SJCRH30 (cell line): ENCODE measurements at regions not wholly inside any gene's neighbourhood (a gene's known extent, or its start where the extent isn't known, plus 50 kb on each side); places are given as distances from the start of the nearest gene placed in this dataset.
A peak's percentile ranks its signal among the peaks of the same experiment; 100 is the strongest.

Experiments used
- DNase-seq, 2 experiments: peaks; one replicate each; pipeline ENCODE4 v3.0.0-alpha.2; 2015 to 2020
- H3K27ac ChIP-seq: fragments of 250-450 bp; sonication (Bioruptor Pico); 2 replicates; pipeline ENCODE4 v1.5.1; 2020; ENCODE audit warnings: mild to moderate bottlenecking, moderate library complexity
- H3K27me3 ChIP-seq: fragments of 250-450 bp; sonication (Bioruptor Pico); 2 replicates; pipeline ENCODE4 v1.5.1; 2020; ENCODE audit warnings: mild to moderate bottlenecking, moderate library complexity
- H3K36me3 ChIP-seq: fragments of 250-450 bp; sonication (Bioruptor Pico); 2 replicates; pipeline ENCODE4 v1.5.1; 2020; ENCODE audit warnings: mild to moderate bottlenecking, moderate library complexity
- H3K4me1 ChIP-seq: fragments of 250-450 bp; sonication (Bioruptor Pico); 2 replicates; pipeline ENCODE4 v1.5.1; 2020; ENCODE audit warnings: mild to moderate bottlenecking, moderate library complexity
- H3K4me3 ChIP-seq: fragments of 250-450 bp; sonication (Bioruptor Pico); 2 replicates; pipeline ENCODE4 v1.5.1; 2020; ENCODE audit warnings: mild to moderate bottlenecking, moderate library complexity
- H3K9me3 ChIP-seq: fragments of 250-450 bp; sonication (Bioruptor Pico); replicated peaks from 2 replicates; pipeline ENCODE4 v1.5.1; 2020; ENCODE audit warnings: mild to moderate bottlenecking, moderate library complexity

DNA sequence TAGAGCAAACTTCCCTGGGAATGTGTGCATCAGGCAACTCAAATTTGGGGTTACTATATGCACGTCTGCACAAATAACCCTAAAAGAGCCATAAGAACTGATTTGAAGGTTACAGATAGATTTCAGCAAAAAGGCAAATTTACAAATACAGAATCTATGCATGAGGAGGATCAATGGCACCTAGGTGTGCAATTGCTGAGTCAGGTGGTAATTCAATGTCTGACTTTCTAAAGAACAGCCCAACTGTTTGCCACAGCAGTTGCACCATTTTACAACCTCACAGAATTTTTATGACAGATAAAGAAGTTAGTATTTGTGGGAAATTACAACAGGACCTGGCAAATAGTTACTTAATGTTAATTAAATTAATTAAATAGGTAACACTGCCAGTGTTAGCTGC, 405.5 kb downstream of the TMEM114 start:
- DNase-seq, result no peak
- H3K9me3 ChIP-seq, result no peaks in the 10 kb centered on the region
- no peaks in the 10 kb centered on the region for H3K4me1 ChIP-seq
- no peaks in the 10 kb centered on the region for H3K27me3 ChIP-seq
- H3K27ac ChIP-seq, result no peak overlapping the region
- no peaks in the 10 kb centered on the region for H3K36me3 ChIP-seq
- H3K4me3 ChIP-seq, result no peak overlapping the region

DNA sequence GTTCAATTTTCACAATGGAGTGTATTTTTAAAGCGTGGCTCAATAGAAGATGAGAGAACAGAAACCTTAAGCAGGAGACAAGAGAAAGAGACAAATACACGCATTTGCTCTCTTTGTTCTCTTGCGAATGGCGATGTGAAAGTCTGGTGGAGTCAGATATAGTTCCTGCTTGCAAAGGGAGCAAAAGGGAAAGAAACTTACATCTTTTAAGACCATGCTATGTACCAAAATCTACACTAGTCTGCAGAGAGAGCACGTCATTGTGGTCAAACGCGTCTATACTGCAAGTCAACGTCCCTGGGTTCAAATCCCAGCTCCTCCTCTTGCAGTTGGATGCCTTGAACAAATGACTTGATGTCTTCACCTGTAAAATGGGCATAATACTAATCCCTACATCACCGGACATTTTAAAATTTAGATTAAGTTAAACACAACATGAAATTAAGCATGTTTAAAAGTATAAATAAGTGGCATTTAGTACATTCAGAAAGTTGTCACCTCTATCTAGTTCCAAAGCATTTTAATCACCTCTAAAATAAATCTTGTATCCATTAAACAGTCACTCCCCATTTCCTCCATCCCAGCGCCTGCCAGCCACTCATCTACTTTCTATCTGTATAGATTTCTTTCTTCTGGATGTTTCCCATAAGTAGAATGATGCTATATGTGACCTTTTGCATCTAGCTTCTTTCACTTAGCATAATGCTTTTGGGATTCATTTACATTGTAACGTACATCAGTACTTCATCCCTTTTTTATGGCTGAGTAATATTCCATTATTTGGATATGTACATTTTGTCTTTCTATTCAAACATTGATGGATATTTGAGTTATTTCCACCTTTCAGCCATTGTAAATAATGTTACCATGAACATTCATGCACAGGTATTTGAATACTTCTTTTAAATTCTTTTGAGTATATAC, 406.9 kb downstream of the TMEM114 start:
- Histone ChIP-seq H3K4me3 (no peak overlapping the region), H3K4me1 (no peaks in the 10 kb centered on the region), H3K36me3 (no peaks in the 10 kb centered on the region), H3K27ac (no peak overlapping the region), H3K9me3 (no peaks in the 10 kb centered on the region), H3K27me3 (no peaks in the 10 kb centered on the region)
- no peak for DNase-seq

DNA sequence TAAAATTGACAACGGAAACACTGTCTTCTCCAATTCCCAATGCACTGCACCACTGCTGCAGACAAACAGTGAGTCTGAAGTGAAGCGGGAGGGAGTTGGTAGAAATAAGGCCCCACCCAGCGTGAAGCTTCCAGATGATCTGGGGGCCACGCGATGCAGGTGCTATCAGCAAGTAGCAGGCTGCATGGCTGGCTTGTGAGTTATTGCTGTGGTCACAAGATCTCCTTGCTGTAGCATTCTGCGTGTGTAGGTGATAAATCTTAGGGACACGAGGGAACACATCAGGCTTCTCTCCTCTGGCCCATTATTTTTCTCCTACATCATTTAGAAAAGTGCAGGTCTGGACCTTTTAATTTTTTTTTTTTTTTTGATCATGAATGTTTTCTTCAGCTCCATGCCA, 407.6 kb downstream of the TMEM114 start:
- Histone ChIP-seq H3K27me3 (no peaks in the 10 kb centered on the region), H3K4me1 (no peaks in the 10 kb centered on the region), H3K9me3 (no peaks in the 10 kb centered on the region), H3K27ac (no peak overlapping the region), H3K4me3 (no peak overlapping the region), H3K36me3 (no peaks in the 10 kb centered on the region)
- DNase-seq, result no peak

DNA sequence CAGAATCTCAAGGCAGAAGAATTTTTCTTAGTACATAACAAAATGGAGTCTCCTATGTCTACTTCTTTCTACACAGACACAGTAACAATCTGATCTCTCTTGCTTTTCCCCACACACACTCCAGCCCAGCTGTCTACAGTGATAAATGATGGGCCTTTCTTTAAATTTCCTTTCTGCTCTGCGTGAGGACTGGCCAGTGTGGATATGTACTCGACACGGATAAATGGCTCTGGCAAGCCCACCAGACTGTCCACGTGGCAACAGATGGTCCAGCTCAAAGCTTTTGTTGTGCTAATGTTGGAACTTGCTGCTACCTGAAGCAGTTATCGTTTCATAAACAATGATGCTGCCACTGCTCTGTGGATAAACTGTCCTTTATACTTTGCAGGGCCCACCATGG, 410.7 kb downstream of the TMEM114 start:
- no peak overlapping the region for H3K27ac ChIP-seq
- no peaks in the 10 kb centered on the region for H3K9me3 ChIP-seq
- H3K4me1 ChIP-seq, result no peaks in the 10 kb centered on the region
- H3K36me3 ChIP-seq, result no peaks in the 10 kb centered on the region
- H3K27me3 ChIP-seq, result no peaks in the 10 kb centered on the region
- DNase-seq, result no peak
- H3K4me3 ChIP-seq, result no peak overlapping the region

DNA sequence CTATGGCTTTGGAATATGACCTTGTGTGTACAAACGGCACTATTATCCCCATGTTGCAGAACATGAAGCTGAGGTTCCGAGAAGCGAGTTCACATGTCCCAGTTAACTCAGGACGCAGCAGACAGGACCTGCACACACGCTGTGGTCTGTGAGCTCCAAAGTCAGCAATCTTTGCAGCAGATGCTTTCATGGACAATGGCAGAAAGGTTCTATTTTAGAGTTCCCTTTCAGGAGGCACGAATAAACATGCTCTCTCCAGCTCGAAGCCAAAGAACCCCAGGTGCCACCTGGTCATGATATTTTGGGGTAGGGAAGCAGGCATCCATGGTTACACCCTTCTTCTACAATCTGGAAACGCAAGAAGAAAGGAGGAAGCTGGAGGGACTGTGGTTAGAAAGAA, 412.0 kb downstream of the TMEM114 start:
- H3K4me1 ChIP-seq, result no peaks in the 10 kb centered on the region
- no peaks in the 10 kb centered on the region for H3K36me3 ChIP-seq
- no peak overlapping the region for H3K4me3 ChIP-seq
- no peaks in the 10 kb centered on the region for H3K9me3 ChIP-seq
- H3K27ac ChIP-seq, result no peak overlapping the region
- DNase-seq, result no peak
- no peaks in the 10 kb centered on the region for H3K27me3 ChIP-seq

DNA sequence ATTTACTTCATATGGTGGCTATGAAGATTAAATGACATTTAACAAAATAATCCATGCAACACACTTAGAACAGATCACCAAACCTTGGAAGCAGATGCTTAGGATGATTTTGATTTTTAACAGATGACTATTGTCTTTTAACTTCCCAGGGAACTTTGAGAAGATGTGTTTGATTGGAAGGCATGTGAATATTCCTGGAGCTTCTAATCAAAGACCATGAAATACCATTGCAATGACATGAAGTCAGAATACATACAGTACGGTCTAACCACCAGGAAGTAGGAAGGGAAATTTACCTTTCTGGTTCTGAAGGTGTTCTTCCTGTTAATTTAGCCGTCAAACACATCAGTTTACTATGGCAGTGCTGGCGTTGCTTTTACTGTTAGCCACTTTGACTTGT, 414.9 kb downstream of the TMEM114 start:
- H3K4me1 ChIP-seq, result no peaks in the 10 kb centered on the region

DNA sequence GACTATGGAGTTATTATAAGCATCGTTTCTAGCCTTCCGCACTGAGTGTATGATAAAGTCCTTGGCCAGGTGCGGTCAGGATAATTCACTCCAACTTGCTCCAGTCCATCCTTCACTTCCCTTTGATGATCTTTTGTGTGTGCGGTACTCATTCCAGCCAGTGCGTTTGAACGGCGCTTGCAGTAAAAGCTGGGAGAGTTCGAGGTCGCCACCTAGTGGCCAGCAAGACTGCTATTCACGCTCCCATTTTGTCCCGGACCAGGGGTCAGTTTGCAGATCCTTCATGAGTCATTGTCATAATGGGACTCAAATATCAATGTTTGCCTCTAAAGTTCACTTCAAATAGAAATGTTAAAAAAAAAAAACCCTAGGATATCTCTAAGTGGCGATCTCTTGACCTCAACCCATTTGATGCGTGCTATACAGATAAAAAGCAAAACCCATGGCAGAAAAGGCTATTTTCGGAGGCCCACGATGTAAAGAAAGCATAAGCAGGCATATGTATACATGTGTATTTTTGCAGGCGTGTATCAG, 417.1 kb downstream of the TMEM114 start:
- Histone ChIP-seq H3K9me3 (no peaks in the 10 kb centered on the region), H3K27me3 (no peaks in the 10 kb centered on the region), H3K27ac (no peak overlapping the region), H3K36me3 (no peaks in the 10 kb centered on the region), H3K4me1 (no peaks in the 10 kb centered on the region), H3K4me3 (no peak overlapping the region)
- peak; percentile 70 to 80 for DNase-seq

More for the DNA sequence above, 414.9 kb downstream of the TMEM114 start:
- no peak for DNase-seq
- no peaks in the 10 kb centered on the region for H3K9me3 ChIP-seq
- H3K36me3 ChIP-seq, result no peaks in the 10 kb centered on the region
- no peak overlapping the region for H3K4me3 ChIP-seq
- H3K27me3 ChIP-seq, result no peaks in the 10 kb centered on the region
- H3K27ac ChIP-seq, result no peak overlapping the region

DNA sequence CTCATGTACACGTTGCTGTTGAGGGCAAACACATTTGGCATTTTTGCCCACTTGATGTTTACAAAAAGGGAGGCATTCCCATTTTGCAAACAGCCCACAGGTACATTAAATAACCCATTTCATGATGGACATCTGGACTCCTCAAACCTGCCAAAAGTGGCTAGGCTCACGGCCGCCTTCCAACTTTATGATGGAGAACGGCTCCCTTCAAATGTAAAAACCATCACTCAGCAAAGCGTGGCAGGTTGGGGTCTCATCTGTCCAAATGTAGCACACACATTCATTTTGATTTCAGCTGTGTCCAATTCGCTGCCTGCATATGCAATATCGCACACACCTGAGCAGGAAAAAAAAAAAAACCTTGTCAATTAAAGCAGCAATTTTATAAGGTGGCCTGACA, 417.8 kb downstream of the TMEM114 start:
- Histone ChIP-seq H3K27me3 (no peaks in the 10 kb centered on the region), H3K4me1 (no peaks in the 10 kb centered on the region), H3K36me3 (no peaks in the 10 kb centered on the region), H3K27ac (no peak overlapping the region), H3K9me3 (no peaks in the 10 kb centered on the region), H3K4me3 (no peak overlapping the region)
- DNase-seq, result no peak

DNA sequence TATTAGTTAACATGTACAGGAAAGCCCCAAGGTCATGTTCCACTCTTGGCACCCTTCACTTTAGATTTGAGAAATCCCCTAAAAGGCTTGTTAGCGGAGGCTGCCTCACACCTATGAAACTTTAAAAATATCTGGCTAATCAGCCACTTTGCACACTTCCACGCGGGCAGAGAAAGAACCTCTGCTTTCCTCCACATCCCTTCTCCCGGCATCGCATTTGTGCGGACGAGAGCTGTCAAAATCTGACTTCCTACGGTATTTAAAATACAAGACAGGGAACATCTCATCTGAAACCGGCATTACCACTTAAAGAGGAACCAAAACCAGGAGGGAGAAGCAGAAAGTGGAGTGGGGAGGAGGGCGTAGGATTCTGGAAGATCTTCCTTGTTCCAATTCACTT, 422.3 kb downstream of the TMEM114 start:
- Histone ChIP-seq H3K27me3 (no peaks in the 10 kb centered on the region), H3K4me3 (no peak overlapping the region), H3K4me1 (no peaks in the 10 kb centered on the region), H3K36me3 (no peaks in the 10 kb centered on the region), H3K9me3 (no peaks in the 10 kb centered on the region), H3K27ac (no peak overlapping the region)
- DNase-seq, result no peak

DNA sequence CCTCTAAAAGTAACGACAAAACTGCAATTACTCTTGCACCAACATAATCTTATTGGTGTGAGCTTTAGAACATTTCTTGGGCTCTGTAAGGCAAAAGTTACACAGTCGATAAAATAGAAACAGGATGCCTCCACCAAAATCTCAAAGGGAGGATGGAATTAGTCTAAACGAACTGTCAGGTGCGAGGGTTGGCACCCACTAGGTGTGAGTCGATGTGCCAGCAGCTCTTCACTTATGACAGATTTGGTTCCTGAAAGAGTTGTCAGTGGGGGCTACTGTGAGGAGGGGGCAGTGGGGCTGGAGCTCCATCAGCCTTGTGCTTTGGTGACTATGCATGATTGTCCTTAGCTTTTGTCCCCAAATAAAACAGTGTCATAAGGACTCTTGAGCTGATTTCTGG, 422.9 kb downstream of the TMEM114 start:
- H3K27ac ChIP-seq, result no peak overlapping the region
- no peak for DNase-seq
- H3K4me3 ChIP-seq, result no peak overlapping the region
- no peaks in the 10 kb centered on the region for H3K4me1 ChIP-seq
- no peaks in the 10 kb centered on the region for H3K27me3 ChIP-seq
- H3K36me3 ChIP-seq, result no peaks in the 10 kb centered on the region
- no peaks in the 10 kb centered on the region for H3K9me3 ChIP-seq

DNA sequence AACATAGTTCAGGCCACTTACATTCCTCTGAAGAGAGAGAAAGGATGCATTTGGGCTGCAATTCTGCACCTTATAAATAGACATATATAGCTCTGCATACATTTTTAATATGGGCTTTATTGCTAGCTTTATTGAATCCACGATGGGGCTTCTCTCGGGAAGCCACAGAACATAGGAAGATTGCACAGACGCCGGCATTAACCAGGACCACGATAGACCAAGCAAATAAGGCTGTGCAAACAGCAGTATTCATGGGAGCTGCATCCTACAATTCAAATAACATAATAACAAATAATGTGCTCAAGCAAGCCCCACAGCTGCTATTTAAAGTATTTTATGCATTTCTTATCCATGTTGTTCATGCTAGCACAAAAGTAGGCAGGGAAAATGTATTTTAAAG, 432.3 kb downstream of the TMEM114 start:
- H3K36me3 ChIP-seq, result no peaks in the 10 kb centered on the region
- no peaks in the 10 kb centered on the region for H3K9me3 ChIP-seq
- H3K4me3 ChIP-seq, result no peak overlapping the region
- no peaks in the 10 kb centered on the region for H3K27me3 ChIP-seq
- no peak overlapping the region for H3K27ac ChIP-seq
- no peak for DNase-seq
- no peaks in the 10 kb centered on the region for H3K4me1 ChIP-seq

DNA sequence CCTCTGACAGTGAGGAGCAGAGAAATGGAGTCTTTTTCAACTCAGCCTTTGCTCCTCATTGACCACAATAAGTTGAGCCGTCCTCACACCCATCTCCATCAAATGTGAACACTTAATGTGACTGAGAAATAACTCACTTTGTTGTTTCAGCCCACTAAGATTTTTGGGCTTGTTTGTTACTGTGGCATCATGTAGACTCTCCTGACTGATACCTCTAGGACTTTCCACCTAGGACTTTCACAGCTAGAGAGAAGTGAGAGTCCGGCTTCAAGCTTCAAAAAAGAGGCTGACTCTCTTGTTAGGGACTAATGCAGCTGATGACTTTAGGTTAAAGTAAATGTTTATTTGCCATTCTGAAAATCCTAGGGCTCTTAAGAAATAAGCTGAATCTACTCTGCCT, 435.0 kb downstream of the TMEM114 start:
- Histone ChIP-seq H3K27me3 (no peaks in the 10 kb centered on the region), H3K9me3 (no peaks in the 10 kb centered on the region), H3K27ac (no peak overlapping the region), H3K4me3 (no peak overlapping the region), H3K4me1 (no peaks in the 10 kb centered on the region), H3K36me3 (no peaks in the 10 kb centered on the region)
- DNase-seq, result no peak

DNA sequence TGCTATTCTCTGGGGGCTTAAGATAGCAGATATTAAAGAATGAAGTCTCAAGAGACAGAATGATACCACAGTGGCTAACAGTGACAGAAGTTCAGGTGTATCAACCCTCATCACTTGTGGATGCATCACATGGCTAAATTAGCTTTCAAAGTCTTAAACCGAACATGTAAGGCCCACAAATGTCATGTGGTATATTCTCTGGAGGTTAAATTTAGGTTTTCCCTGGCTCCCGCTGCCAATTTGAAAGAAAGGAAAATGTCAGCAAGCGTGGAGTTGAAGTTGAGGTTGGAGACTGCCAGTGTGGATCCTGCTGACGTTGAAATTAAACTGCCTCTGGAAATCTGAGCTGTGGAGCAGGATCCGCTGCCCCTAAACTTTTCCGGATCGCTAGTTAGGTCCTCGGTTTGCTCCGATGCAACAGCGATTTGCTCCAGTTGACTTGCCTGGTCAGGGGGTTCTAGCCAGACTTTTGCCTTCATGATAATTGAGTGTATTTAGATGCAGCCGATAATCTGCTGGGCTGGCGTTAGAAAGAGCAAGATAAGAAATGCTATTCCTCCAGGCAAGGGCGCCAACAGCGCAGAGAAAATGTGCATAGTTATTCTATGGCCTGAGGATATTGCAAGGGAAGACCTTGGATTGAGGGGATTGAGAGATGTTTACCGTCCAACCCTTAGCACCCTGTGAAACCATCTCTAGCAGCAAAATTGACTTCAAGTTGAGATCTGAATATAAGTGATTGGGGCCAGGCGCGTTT, 443.9 kb downstream of the TMEM114 start:
- Histone ChIP-seq H3K27ac (no peak overlapping the region), H3K27me3 (no peaks in the 10 kb centered on the region), H3K4me1 (no peaks in the 10 kb centered on the region), H3K36me3 (no peaks in the 10 kb centered on the region), H3K9me3 (no peaks in the 10 kb centered on the region), H3K4me3 (no peak overlapping the region)
- no peak for DNase-seq

DNA sequence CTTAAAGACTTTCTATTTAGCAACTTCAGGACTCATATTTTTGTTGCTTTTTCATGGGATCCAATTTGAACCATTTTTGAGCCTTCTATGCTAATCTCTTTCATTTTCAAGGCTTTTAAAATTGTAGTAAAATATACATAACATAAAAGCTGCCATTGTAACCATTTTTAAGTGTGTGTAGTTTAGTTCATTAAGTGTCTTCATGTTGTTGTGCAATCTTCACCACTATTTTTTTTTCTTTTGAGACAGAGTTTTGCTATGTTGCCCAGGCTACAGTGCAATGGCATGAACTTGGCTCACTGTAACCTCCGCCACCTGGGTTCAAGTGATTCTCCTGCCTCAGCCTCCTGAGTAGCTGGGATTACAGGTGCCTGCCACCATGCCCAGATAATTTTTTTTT, 451.6 kb downstream of the TMEM114 start:
- no peaks in the 10 kb centered on the region for H3K4me1 ChIP-seq
- no peak overlapping the region for H3K4me3 ChIP-seq
- no peak for DNase-seq

DNA sequence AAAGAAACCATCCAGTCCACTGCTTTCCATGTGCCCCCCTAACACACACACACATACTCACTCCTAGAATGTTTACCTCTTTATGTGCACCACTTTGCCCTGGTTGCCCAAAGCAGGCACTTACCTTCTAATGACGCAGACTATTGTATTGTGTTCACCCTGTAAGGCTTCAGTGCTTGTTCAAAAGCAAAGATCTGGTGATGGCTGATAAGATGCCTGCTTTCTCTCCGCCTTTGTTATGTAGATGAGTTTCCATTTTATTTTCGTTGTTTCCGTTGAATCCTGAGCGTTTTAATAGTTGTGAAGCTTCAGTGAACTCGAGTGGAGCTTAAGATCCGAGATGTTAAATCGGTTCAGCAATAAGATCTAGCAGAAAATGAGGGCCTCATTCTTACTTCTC, 452.7 kb downstream of the TMEM114 start:
- Histone ChIP-seq H3K9me3 (no peaks in the 10 kb centered on the region), H3K27me3 (no peaks in the 10 kb centered on the region), H3K4me3 (no peak overlapping the region), H3K27ac (no peak overlapping the region), H3K4me1 (no peaks in the 10 kb centered on the region), H3K36me3 (no peaks in the 10 kb centered on the region)
- no peak for DNase-seq

More for the DNA sequence above, 451.6 kb downstream of the TMEM114 start:
- no peak overlapping the region for H3K27ac ChIP-seq
- H3K36me3 ChIP-seq, result no peaks in the 10 kb centered on the region
- no peaks in the 10 kb centered on the region for H3K9me3 ChIP-seq
- H3K27me3 ChIP-seq, result no peaks in the 10 kb centered on the region
